ENCODE measurements at regions not wholly inside any gene's neighbourhood (a gene's known extent, or its start where the extent isn't known, plus 50 kb on each side); places are given as distances from the start of the nearest gene placed in this dataset.

GRCh38 chr10:105756386-105756785 is 1115.3 kb downstream of the SORCS3 start:
- no peak overlapping the region for H3K4me3 ChIP-seq
- DNase-seq (ENCODE audit: low read depth in 1 of 2, low spot score in 1 of 2) (no peak), FAIRE-seq (no peak), ATAC-seq (no peak)
- ChIA-PET CTCF (no interaction called here), POLR2A (no interaction called here)
- H3K27ac ChIP-seq: no peak overlapping the region
- no peaks in the 10 kb centered on the region for H3K4me1 ChIP-seq
- 7% methylated on average over 3 of the region's 3 CpGs for WGBS (ENCODE audit: missing lambda C conversion rate)
- H3K9me3 ChIP-seq: no peaks in the 10 kb centered on the region
- H3K4me2 ChIP-seq: no peak overlapping the region
- TF ChIP-seq ZNF302 (CRISPR knock-in tag; IDR thresholded peaks at IDR 0.05): no peak
- TF ChIP-seq CBX2 (IDR thresholded peaks at IDR 0.05; ENCODE audit: borderline replicate concordance, low read depth): no peak
- TF ChIP-seq E2F6 (IDR thresholded peaks at IDR 0.05; ENCODE audit: borderline replicate concordance, low read depth): no peak
- no peak for TF ChIP-seq CHD2 (IDR thresholded peaks at IDR 0.05; ENCODE audit: low read length, partially characterized antibody)
- no peak for TF ChIP-seq SMC3 (IDR thresholded peaks at IDR 0.05)
- TF ChIP-seq MYC (IDR thresholded peaks at IDR 0.05; ENCODE audit: borderline replicate concordance, low read length): no peak

GRCh38 chr10:105751688-105752087 is 1110.6 kb downstream of the SORCS3 start:
- no peak for TF ChIP-seq HOXB5 (CRISPR knock-in tag; IDR thresholded peaks at IDR 0.05)
- no peak for TF ChIP-seq CBX2 (IDR thresholded peaks at IDR 0.05; ENCODE audit: borderline replicate concordance, low read depth)
- CTCF ChIA-PET: no interaction called here
- Histone ChIP-seq H3K4me2 (no peak overlapping the region), H3K9me3 (no peaks in the 10 kb centered on the region), H3K4me1 (no peaks in the 10 kb centered on the region), H3K4me3 (no peak overlapping the region), H3K27ac (no peak overlapping the region)
- DNase-seq (ENCODE audit: low read depth in 1 of 2, low spot score in 1 of 2) (no peak), FAIRE-seq (no peak), ATAC-seq (no peak)
- WGBS (ENCODE audit: missing lambda C conversion rate): 0% methylated on average over 1 of the region's 1 CpG
- POLR2A ChIA-PET: no interaction called here

- CTCF ChIA-PET: no interaction called here
- no peak for FAIRE-seq
- POLR2A ChIA-PET: no interaction called here
- Histone ChIP-seq H3K4me3 (no peak overlapping the region), H3K27ac (no peak overlapping the region), H3K4me2 (no peak overlapping the region), H3K4me1 (no peaks in the 10 kb centered on the region), H3K9me3 (no peaks in the 10 kb centered on the region)
- WGBS (ENCODE audit: missing lambda C conversion rate): 2% methylated on average over 6 of the region's 6 CpGs
- TF ChIP-seq ZSCAN20 (CRISPR knock-in tag; IDR thresholded peaks at IDR 0.05): no peak
- no peak for TF ChIP-seq POLR2A (IDR thresholded peaks at IDR 0.05; ENCODE audit: low read length)
- TF ChIP-seq FOSB (CRISPR knock-in tag; IDR thresholded peaks at IDR 0.05): no peak
- TF ChIP-seq EHF (CRISPR knock-in tag; IDR thresholded peaks at IDR 0.05): no peak
- TF ChIP-seq HOXA7 (CRISPR knock-in tag; IDR thresholded peaks at IDR 0.05): no peak
- TF ChIP-seq EP300 (IDR thresholded peaks at IDR 0.05): no peak
- no peak for TF ChIP-seq CBX8 (IDR thresholded peaks at IDR 0.05)
- no peak for TF ChIP-seq RNF2 (IDR thresholded peaks at IDR 0.05; ENCODE audit: borderline replicate concordance, low read depth)
- TF ChIP-seq TFCP2L1 (CRISPR knock-in tag; IDR thresholded peaks at IDR 0.05): no peak
- TF ChIP-seq MAFK (IDR thresholded peaks at IDR 0.05; ENCODE audit: partially characterized antibody): no peak
- no peak for TF ChIP-seq CTCF (IDR thresholded peaks at IDR 0.05)
- no peak for TF ChIP-seq PHF8 (IDR thresholded peaks at IDR 0.05; ENCODE audit: borderline replicate concordance, low read depth)
- no peak for TF ChIP-seq MYC (IDR thresholded peaks at IDR 0.05; ENCODE audit: borderline replicate concordance, low read length)
- TF ChIP-seq PBX3 (IDR thresholded peaks at IDR 0.05): no peak
- TF ChIP-seq FOXS1 (CRISPR knock-in tag; IDR thresholded peaks at IDR 0.05): no peak
- no peak for TF ChIP-seq HMGXB4 (CRISPR knock-in tag; IDR thresholded peaks at IDR 0.05; ENCODE audit: borderline replicate concordance)
- TF ChIP-seq E2F6 (IDR thresholded peaks at IDR 0.05; ENCODE audit: borderline replicate concordance, low read depth): no peak
- TF ChIP-seq ELK1 (IDR thresholded peaks at IDR 0.05; ENCODE audit: low read depth, low read length): no peak
- TF ChIP-seq ATOH8 (CRISPR knock-in tag; IDR thresholded peaks at IDR 0.05; ENCODE audit: low read depth): no peak
- no peak for DNase-seq (ENCODE audit: low read depth in 1 of 2, low spot score in 1 of 2)
- no peak for ATAC-seq
Measured at GRCh38 chr10:105745596-105746148, 1104.6 kb downstream of the SORCS3 start.
